Adrenal gland (tissue), 5 donors: ENCODE measurements at regions not wholly inside any gene's neighbourhood (a gene's known extent, or its start where the extent isn't known, plus 50 kb on each side); places are given as distances from the start of the nearest gene placed in this dataset.

Experiments
- CTCF ChIP-seq, 6 experiments: fragments of 450-650 bp in 4 of 6; fragments of 200-600 bp in 2 of 6; sonication (generic) in 1 of 6; IDR thresholded peaks; 1 replicate in 5 of 6; 2 replicates in 1 of 6; pipeline versions ENCODE4 v1.5.1 to v1.8.0; 2016 to 2021; ENCODE audit warnings: antibody characterized with exemption in 6 of 6, mild to moderate bottlenecking in 2 of 6, moderate library complexity in 1 of 6
- POLR2A ChIP-seq, 2 donors: fragments of 450-650 bp; IDR thresholded peaks; one replicate each; pipeline ENCODE4 v1.6.1; 2017; ENCODE audit warnings: antibody characterized with exemption in 2 of 2, mild to moderate bottlenecking in 2 of 2, moderate library complexity in 1 of 2
- donor health status: DM: no; HTN: no; CAD: no.

- TF ChIP-seq CTCF (IDR thresholded peaks at IDR 0.05) (no peak), POLR2A (IDR thresholded peaks at IDR 0.05) (no peak)
Observed at GRCh38 chr1:68745011-68745410, 248.1 kb upstream of the DEPDC1 start.
